AG04450 (cell line): ENCODE measurements at regions not wholly inside any gene's neighbourhood (a gene's known extent, or its start where the extent isn't known, plus 50 kb on each side); places are given as distances from the start of the nearest gene placed in this dataset.
A peak's percentile ranks its signal among the peaks of the same experiment; 100 is the strongest.

ENCODE experiments used
- CTCF ChIA-PET: fragments of 300-600, 350-600 bp; formaldehyde crosslinking; extraction: SDS; loops from one replicate; lab custom pipeline; 2022; ENCODE audit warnings: antibody characterized with exemption, inconsistent platforms; lab: Charles Lee
- POLR2A ChIA-PET: fragments of 350-600 bp; formaldehyde crosslinking; extraction: SDS; loops from one replicate; lab custom pipeline; 2021; ENCODE audit warnings: antibody characterized with exemption, inconsistent platforms; lab: Yijun Ruan, JAX
- DNase-seq: peaks from one replicate; pipeline ENCODE4 v3.0.0-alpha.2; 2011; ENCODE audit warnings: low read depth, low spot score
- H3K27ac ChIP-seq: one replicate; pipeline ENCODE4 v1.5.1; 2012; ENCODE audit warnings: low read depth, low read length, control low read depth
- H3K27me3 ChIP-seq: one replicate; pipeline ENCODE4 v1.6.0; 2012; ENCODE audit warnings: low read length; ENCODE audit not compliant: control insufficient read depth, insufficient read depth
- H3K4me3 ChIP-seq: 2 replicates; pipeline ENCODE4 v1.5.1; 2011; ENCODE audit warnings: mild to moderate bottlenecking, low read depth, low read length, control low read depth
- H3K9me3 ChIP-seq: 2 replicates; pipeline ENCODE4 v1.5.1; 2012; ENCODE audit warnings: low read length; ENCODE audit not compliant: control insufficient read depth, insufficient read depth
- CTCF ChIP-seq: IDR thresholded peaks from 2 replicates; pipeline ENCODE4 v1.5.1; 2011; ENCODE audit warnings: low read depth, low read length, control low read depth, inconsistent platforms

GRCh38 chr11:119513131-119513805, 90.3 kb upstream of the THY1 start:
- H3K27me3 ChIP-seq, result peaks cover 43% of the 10 kb centered on the region
- H3K27ac ChIP-seq, result no peak overlapping the region
- H3K9me3 ChIP-seq, result no peaks in the 10 kb centered on the region
- no peak for TF ChIP-seq CTCF
- POLR2A ChIA-PET, result no interaction called here
- CTCF ChIA-PET, result interaction anchor here (1.0 to 1.1 kb wide), 2 partner anchors 20 to 157 kb away, joined by 3 to 5 read pairs; no protein-coding TSS in a partner anchor
- H3K4me3 ChIP-seq, result no peak overlapping the region
- no peak for DNase-seq

GRCh38 chr11:119512369-119512768, 89.4 kb upstream of the THY1 start:
- TF ChIP-seq CTCF, result no peak
- Histone ChIP-seq H3K27ac (no peak overlapping the region), H3K9me3 (no peaks in the 10 kb centered on the region), H3K27me3 (peaks cover 43% of the 10 kb centered on the region), H3K4me3 (no peak overlapping the region)
- ChIA-PET CTCF (interaction anchor here (1.0 to 1.1 kb wide), 2 partner anchors 21 to 156 kb away, joined by 3 to 5 read pairs; no protein-coding TSS in a partner anchor), POLR2A (no interaction called here)
- DNase-seq, result no peak

- TF ChIP-seq CTCF, result no peak
- POLR2A ChIA-PET, result no interaction called here
- H3K27ac ChIP-seq, result no peak overlapping the region
- CTCF ChIA-PET, result interaction anchor here (1.0 to 1.3 kb wide), 2 partner anchors 22 to 656 kb away, joined by 3 read pairs; no protein-coding TSS in a partner anchor
- no peak for DNase-seq
- peaks cover 43% of the 10 kb centered on the region for H3K27me3 ChIP-seq
- no peaks in the 10 kb centered on the region for H3K9me3 ChIP-seq
- no peak overlapping the region for H3K4me3 ChIP-seq
These were observed 88.8 kb upstream of the THY1 start for GRCh38 chr11:119511614-119512306.

- no peak for TF ChIP-seq CTCF
- POLR2A ChIA-PET, result no interaction called here
- H3K9me3 ChIP-seq, result no peaks in the 10 kb centered on the region
- peaks cover 34% of the 10 kb centered on the region for H3K27me3 ChIP-seq
- H3K27ac ChIP-seq, result peak overlapping the region; percentile 21
- DNase-seq, result peak; percentile 49
- H3K4me3 ChIP-seq, result no peak overlapping the region
- CTCF ChIA-PET, result interaction anchor here (0.6 to 1.8 kb wide), 2 partner anchors 24 to 220 kb away, joined by 3 to 5 read pairs; no protein-coding TSS in a partner anchor
These were observed 87.0 kb upstream of the THY1 start for GRCh38 chr11:119509969-119510401.
